ENCODE measurements at regions not wholly inside any gene's neighbourhood (a gene's known extent, or its start where the extent isn't known, plus 50 kb on each side); places are given as distances from the start of the nearest gene placed in this dataset.

DNA sequence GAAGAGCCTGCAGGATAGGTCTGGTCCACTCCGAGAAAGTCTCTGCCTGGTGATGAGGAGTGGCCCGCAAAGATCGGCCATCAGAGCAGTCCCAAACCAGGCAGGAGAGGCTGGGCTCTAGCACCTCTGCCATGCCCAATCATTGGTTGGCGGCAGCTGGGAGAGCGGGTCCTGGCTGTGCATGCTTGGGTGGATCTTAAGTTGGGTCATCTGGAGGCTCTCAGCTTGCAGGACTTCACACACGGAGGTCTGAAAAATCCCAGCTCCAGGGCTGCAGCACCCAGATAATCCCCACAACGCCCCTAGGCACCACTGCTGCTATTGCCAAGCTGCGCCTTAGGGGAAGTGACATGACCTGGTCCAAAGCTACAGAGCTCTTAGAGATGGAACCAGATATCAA lies 766.7 kb upstream of the TBX3 start:
- Histone ChIP-seq H3K27ac (ENCODE audit: low read depth in 1 of 2, low read length in 2 of 2) (no peak overlapping the region), H3K9me3 (ENCODE audit: control insufficient read depth in 4 of 4, low read length in 3 of 4) (no peaks in the 10 kb centered on the region), H3K9ac (ENCODE audit: low read depth in 1 of 2, low read length in 2 of 2) (no peak overlapping the region), H3K36me3 (ENCODE audit: control insufficient read depth in 4 of 4, insufficient read depth in 3 of 4, low read depth in 1 of 4, low read length in 3 of 4) (no peaks in the 10 kb centered on the region), H3K27me3 (ENCODE audit: control insufficient read depth in 4 of 4, insufficient read depth in 4 of 4, low read length in 3 of 4) (no peaks in the 10 kb centered on the region), H3K4me3 (ENCODE audit: low read depth in 1 of 3, low read length in 3 of 3) (no peak overlapping the region), H3K4me1 (ENCODE audit: control insufficient read depth in 4 of 4, insufficient read depth in 4 of 4, low read length in 3 of 4) (peaks cover 1 to 8% (median 5%) of the 10 kb centered on the region in 4 donors)
- 97% methylated on average over 8 of the region's 8 CpGs for WGBS
- no peak for DNase-seq (ENCODE audit: low spot score)
- TF ChIP-seq REST (IDR thresholded peaks at IDR 0.05) (no peak), RXRA (IDR thresholded peaks at IDR 0.05) (no peak), TAF1 (conservative IDR thresholded peaks at IDR 0.05) (no peak), HNF4A (conservative IDR thresholded peaks at IDR 0.05) (no peak), JUND (IDR thresholded peaks at IDR 0.05) (no peak), GABPA (IDR thresholded peaks at IDR 0.05 in 1 of 2, conservative IDR thresholded peaks at IDR 0.05 in 1 of 2) (no peak), SP1 (IDR thresholded peaks at IDR 0.05) (no peak), NR2F2 (IDR thresholded peaks at IDR 0.05) (no peak), HNF4G (IDR thresholded peaks at IDR 0.05) (no peak), EGR1 (IDR thresholded peaks at IDR 0.05; ENCODE audit: low read depth in 2 of 2) (no peak), FOXA2 (IDR thresholded peaks at IDR 0.05) (no peak)
- TF ChIP-seq, protein P1, sequence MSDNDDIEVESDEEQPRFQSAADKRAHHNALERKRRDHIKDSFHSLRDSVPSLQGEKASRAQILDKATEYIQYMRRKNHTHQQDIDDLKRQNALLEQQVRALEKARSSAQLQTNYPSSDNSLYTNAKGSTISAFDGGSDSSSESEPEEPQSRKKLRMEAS (IDR thresholded peaks at IDR 0.05): no peak

DNA sequence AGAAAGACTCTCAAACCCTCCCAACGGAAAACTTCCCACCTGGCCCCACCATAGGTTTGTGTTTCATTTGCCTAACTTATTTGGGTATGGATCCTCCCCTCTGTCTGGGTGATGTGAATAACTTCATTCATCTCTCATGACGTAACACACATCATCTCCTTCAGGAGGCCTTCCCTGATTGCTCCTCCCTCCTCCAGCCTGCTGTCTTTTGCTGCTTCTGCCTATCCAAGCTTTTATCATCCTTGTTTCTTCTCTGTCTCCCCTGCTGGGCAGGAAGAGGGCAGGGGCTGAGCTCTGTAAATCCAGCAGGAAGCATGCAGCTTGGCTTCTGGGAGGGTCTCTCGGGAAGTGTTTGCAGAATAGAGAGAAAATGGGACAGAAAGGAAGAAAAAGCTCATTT lies 766.0 kb upstream of the TBX3 start:
- Histone ChIP-seq H3K36me3 (ENCODE audit: control insufficient read depth in 4 of 4, insufficient read depth in 3 of 4, low read depth in 1 of 4, low read length in 3 of 4) (no peaks in the 10 kb centered on the region), H3K9ac (ENCODE audit: low read depth in 1 of 2, low read length in 2 of 2) (no peak overlapping the region), H3K4me3 (ENCODE audit: low read depth in 1 of 3, low read length in 3 of 3) (no peak overlapping the region), H3K27me3 (ENCODE audit: control insufficient read depth in 4 of 4, insufficient read depth in 4 of 4, low read length in 3 of 4) (no peaks in the 10 kb centered on the region), H3K27ac (ENCODE audit: low read depth in 1 of 2, low read length in 2 of 2) (no peak overlapping the region), H3K9me3 (ENCODE audit: control insufficient read depth in 4 of 4, low read length in 3 of 4) (no peaks in the 10 kb centered on the region), H3K4me1 (ENCODE audit: control insufficient read depth in 4 of 4, insufficient read depth in 4 of 4, low read length in 3 of 4) (peaks cover 1 to 8% (median 5%) of the 10 kb centered on the region in 4 donors)
- no peak for DNase-seq (ENCODE audit: low spot score)
- TF ChIP-seq, protein P2, sequence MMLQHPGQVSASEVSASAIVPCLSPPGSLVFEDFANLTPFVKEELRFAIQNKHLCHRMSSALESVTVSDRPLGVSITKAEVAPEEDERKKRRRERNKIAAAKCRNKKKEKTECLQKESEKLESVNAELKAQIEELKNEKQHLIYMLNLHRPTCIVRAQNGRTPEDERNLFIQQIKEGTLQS (IDR thresholded peaks at IDR 0.05): no peak
- TF ChIP-seq CTCF (IDR thresholded peaks at IDR 0.05; ENCODE audit: low read depth, low read length, missing input control) (no peak), NR2F2 (IDR thresholded peaks at IDR 0.05) (no peak), REST (IDR thresholded peaks at IDR 0.05) (no peak), TAF1 (conservative IDR thresholded peaks at IDR 0.05) (no peak), GABPA (IDR thresholded peaks at IDR 0.05 in 1 of 2, conservative IDR thresholded peaks at IDR 0.05 in 1 of 2) (no peak), HNF4G (IDR thresholded peaks at IDR 0.05) (no peak), FOXA1 (IDR thresholded peaks at IDR 0.05) (no peak), FOXA2 (IDR thresholded peaks at IDR 0.05) (no peak), YY1 (IDR thresholded peaks at IDR 0.05) (no peak), EGR1 (IDR thresholded peaks at IDR 0.05; ENCODE audit: low read depth in 2 of 2) (no peak)
- TF ChIP-seq, protein P3, sequence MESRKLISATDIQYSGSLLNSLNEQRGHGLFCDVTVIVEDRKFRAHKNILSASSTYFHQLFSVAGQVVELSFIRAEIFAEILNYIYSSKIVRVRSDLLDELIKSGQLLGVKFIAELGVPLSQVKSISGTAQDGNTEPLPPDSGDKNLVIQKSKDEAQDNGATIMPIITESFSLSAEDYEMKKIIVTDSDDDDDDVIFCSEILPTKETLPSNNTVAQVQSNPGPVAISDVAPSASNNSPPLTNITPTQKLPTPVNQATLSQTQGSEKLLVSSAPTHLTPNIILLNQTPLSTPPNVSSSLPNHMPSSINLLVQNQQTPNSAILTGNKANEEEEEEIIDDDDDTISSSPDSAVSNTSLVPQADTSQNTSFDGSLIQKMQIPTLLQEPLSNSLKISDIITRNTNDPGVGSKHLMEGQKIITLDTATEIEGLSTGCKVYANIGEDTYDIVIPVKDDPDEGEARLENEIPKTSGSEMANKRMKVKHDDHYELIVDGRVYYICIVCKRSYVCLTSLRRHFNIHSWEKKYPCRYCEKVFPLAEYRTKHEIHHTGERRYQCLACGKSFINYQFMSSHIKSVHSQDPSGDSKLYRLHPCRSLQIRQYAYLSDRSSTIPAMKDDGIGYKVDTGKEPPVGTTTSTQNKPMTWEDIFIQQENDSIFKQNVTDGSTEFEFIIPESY (IDR thresholded peaks at IDR 0.05): no peak
- TF ChIP-seq, protein P1 (IDR thresholded peaks at IDR 0.05): no peak
- 95% methylated on average over 3 of the region's 3 CpGs for WGBS

Measured in liver (tissue), 8 donors.